NOMO-1 treated with dmso at 0.1 percent for 144 hours (cell line): ENCODE measurements at regions not wholly inside any gene's neighbourhood (a gene's known extent, or its start where the extent isn't known, plus 50 kb on each side); places are given as distances from the start of the nearest gene placed in this dataset.

ENCODE experiments used
- DNase-seq: peaks from one replicate; lab custom pipeline; 2025; ENCODE audit not compliant: unreplicated experiment; lab: John Stamatoyannopoulos, UW

DNA sequence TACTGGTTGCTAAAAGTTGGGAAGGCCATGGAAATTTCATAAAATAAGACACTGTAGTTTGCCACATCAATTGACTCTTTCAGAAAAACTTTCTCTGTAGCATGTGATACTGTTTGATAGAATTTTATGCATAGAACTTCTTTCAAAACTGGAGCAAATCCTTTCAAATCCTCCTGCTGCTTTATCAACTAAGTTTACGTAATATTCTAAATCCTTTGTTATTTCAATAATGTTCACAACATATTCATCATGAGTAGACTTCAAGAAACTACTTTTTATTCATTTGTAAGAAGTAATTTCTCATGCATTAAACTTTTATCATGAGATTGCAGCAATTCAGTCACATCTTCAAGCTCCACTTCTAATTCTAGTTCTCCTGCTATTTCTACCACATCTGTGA, 199.3 kb downstream of the PCDH18 start:
- DNase-seq: no peak

DNA sequence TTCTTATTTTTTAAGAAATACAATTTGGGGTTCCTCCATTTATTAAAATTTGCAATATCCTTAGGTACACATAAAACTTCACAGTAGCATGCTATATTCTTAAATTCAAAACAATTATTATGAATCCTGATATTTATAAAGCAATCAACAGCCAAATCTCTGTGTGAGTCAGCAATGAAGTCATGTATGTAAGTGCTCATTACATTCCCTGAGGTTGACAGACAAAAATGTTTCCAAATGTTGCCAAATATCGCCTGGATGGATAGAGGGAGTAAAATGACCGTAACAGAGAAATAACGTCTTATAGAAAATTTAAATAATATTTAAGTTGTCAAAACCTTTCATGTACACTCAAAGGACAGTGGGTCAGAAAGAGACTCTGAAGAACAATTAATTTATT, 220.0 kb downstream of the PCDH18 start:
- no peak for DNase-seq

DNA sequence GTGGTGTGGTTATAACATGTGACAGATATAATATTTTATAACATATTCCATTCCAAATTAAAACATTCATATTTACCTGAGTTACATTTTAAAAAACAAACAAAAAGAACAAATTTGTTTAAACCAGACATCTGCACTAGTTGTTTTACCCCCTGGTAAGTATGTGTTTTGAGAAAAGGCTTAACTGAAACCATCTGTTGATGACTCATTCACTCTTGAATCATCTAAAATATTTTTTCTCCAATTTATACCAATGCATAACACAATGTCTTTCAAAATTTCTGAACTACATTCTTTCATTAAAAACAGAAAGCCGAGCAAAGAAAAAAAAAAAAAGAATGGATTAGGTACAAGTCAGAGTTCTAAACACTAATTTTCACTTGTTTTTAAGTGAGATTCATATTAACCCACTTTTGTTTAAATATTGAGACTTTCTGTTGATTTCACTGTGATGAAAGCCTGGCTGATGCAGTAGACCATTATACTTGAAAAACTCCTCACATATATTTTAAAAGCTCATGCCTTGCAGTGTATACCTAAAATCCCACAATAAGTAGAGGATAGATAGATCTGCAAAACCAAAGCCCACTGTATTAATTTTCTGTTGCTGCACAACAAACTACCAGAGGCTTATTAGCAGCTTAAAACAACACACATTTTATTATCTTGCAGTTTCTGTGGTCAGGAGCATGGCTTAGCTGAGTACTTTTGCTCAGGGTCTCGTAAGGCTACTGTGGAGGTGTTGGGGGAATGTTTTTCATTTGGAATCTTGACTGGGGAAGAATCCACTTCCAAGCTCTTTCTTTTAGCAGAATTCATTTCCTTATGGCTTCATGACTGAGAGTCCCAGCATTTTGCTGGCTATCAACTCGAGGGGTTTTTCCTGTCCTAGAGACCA, 221.5 kb downstream of the PCDH18 start:
- no peak for DNase-seq

DNA sequence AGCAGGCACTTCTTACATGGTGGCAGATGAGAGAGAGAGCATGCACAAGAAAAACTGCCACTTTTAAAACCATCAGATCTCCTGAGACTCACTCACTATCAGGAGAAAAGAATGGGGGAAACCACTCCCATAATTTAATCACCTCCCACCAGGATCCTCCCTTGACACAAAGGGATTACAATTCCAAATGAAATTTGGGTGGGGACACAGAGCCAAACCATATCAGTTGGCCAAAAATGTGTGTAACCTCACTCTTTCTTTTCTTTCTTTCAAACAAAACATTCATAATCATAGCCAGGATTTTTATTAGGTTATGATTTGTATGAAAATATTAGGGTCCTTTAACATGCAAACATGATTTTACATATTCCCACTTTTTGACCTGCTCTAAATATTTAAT, 222.1 kb downstream of the PCDH18 start:
- DNase-seq: no peak

DNA sequence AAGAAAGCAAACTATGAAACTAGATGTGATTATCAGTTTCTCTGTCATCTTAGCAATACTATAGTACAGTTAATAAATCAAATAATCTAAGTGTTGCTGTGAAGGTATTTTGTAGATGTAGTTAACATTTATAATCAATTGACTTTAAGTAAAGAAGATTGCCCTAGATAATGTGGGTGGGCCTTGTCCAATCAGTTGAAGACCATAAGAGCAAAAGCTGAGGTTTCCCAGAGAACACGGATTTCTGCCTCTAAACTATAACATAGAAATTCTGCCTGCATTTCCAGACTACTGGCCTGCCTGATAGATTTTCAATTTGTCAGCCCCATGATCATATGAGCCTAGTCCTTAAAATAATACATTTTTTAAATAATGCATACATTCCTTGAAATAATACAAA, 222.9 kb downstream of the PCDH18 start:
- DNase-seq: no peak

DNA sequence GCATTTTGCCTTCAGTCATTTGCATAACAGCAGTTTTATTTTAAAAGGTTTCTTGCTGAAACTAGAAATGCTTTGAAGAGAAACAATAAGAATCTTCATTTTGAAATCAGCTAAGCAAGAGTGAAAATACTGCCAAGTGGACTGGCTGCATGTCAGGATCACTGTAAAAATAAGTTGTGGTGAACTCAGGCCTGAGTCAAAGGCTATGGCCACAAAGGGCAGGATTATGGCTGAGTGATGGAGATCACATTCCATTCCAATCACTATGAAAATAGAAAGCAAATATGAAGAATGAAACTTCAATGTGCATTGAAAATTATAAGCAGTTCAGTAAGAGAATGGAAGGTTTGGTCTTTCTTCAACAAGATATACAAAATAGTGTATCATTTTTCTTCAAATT, 224.5 kb downstream of the PCDH18 start:
- no peak for DNase-seq

DNA sequence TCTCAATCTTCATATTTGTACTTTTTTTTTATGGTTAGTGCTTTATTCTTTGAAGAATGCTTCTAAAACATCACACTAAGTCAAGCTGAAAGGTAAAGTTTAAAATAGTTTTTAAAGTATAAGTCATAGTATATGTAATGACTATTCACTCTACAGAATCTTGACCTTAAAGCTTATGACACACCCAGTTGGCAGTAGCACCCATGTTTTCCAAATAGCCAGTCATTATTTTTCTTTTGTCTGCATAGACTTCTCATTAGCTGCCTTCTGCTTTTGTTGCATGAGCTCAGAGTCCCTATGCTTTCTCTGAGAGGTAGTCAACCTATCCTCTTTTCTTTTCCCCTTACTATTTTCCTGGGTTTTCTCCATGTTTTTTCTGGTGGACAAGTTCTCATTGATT, 231.5 kb downstream of the PCDH18 start:
- no peak for DNase-seq

DNA sequence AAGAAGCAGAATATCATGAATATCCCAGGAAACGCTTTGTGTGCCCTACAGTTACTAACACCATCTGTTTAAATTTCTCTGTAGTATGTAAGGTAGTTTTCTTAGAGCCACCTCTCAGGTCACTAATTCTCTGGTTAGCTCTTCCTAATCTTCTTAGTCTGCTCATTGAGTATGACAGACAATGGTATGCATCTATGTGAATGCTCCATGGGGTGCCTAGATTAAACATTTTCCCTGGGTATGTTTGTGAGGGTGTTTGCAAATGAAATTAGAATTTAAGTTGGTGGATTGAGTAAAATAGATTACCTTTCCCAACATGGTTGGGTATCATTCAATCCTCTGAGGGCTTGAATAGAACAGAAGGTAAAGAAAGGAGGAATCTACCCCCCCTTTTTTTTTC, 233.0 kb downstream of the PCDH18 start:
- no peak for DNase-seq

DNA sequence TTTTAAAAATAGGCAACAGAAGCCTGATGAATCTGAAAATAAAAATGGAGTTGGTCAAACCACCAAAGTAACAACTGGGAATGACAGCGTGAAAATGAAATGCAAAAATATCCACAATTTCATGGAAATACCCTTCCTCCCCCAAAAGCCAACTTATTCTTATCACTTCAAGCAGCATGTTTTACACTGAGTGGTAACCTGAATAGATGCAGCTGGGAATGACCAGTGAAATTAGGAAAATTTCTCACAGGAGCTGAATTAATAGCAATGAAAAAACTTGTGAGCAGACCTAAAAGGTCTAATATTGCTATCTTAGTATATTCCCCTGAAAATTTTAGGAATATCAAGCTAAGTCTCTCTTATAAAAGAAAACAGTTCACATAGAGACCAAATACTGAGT, 239.0 kb downstream of the PCDH18 start:
- DNase-seq: no peak

DNA sequence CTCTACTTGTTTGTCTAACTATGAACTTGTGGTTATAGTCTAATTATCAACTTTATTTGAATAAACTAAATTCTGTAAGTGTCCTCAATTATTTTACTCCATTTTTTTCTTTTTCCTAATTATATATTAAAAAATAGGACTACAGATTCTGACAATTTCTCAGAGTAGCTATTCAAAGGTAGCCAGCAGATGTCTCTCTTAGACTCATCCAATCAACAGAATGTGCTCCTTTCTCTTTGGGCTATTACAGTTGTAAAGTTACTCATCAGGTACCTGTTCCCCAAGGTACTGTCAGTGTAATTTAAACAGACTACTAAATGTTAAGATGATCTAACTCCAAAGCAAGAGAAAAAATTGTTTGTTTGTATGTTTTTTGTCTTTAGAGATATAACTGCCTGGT, 248.6 kb downstream of the PCDH18 start:
- no peak for DNase-seq

DNA sequence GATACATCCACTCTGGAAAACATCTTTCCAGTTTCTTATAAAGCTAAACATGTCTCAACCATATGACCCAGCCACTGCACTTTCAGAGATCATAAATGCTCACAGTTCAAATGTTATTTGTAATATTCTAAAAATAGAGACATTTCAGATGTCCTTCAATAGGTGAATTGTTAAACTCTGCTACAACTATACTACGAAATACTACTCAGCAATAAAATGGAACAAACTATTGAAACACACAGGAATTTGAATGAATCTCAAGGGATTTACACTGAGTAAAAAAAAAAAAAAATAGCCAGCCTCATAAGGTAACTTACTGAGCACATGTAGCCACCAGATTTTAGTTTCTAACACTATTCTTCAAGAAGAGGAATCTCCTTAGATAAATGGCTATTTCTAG, 253.9 kb downstream of the PCDH18 start:
- no peak for DNase-seq

DNA sequence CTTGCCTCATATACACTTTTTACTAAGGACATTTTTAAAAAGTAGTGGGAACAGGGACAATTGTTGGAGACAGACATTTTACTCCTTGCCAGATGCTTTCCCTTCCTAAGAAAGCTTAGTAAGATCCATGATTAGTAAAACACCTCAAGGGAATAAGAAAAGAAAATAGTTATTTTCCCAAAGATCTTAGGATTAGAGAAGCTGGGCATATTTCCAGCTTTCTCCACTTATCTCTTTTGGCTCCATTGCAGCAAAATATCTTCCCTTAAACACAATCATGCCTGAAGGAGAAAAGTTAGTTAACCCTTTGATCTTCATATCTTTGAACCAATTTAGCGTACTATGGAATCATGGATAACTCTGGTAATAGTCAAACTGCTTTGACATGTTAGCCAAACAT, 257.9 kb downstream of the PCDH18 start:
- no peak for DNase-seq

DNA sequence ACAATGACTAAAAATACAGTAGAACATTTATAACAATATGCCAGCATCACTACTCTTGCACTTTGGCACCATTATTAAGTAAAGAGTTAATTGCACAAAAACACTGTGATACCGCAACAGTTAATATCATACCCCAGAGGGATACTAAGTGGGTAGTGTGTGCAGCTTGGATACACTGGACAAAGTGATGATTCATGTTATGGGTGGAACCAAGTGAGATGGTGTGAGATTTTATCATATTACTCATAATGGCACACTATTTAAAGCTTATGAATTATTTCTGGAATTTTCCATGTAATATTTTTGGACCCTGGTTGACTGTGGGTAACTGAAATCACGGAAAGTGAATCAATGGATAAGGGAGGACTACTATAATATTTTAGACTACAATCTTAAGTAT, 265.3 kb downstream of the PCDH18 start:
- DNase-seq: no peak

DNA sequence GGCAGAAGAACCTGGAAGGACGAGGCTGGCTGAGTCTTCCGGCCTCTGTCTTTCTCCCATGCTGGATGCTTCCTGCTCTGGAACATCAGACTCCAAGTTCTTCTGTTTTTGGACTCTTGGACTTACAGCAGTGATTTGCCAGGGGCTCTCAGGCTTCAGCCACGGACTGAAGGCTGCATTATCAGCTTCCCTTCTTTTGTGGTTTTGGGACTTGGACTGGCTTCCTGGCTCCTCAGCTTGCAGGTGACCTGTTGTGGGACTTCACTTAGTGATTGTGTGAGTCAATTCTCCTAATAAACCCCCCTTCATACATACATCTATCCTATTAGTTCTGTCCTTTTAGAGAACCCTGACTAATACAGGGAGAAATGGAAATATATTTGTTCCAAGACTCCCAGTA, 265.8 kb downstream of the PCDH18 start:
- DNase-seq: no peak

DNA sequence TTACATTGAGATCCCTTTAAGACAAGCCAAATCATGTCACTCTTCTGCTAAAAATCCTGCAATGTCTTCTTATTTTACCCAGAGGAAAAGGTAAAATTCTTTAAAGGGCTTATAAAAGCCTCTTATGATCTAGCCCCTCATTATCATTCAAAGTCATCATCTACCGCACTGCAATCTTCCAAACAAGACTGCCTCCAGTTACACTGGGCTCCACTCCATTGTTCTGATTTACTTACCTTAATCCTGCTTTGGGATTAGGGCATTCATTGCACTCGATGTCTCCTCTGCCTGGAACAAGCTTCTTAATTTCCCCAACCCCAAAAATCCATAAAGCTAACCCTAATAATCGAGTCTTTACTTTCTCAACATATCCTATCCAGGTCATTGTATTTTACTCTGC, 269.1 kb downstream of the PCDH18 start:
- DNase-seq: no peak

DNA sequence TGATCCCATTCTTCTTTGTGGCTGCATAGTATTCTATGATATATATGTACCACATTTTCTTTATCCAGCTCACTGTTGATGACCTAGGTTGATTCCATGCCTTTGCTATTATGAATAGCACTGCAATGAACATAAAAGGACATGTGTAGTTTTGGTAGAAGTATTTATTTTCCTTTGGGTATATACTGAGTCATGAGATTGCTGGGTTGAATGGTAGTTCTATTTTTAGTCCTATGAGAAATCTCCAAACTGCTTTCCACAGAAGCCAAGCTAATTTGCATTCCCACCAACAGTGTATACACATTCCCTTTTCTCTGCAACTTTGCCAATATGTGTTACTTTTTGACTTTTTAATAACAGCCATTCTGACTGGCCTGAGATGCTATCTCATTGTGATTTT, 278.3 kb downstream of the PCDH18 start:
- DNase-seq: no peak

DNA sequence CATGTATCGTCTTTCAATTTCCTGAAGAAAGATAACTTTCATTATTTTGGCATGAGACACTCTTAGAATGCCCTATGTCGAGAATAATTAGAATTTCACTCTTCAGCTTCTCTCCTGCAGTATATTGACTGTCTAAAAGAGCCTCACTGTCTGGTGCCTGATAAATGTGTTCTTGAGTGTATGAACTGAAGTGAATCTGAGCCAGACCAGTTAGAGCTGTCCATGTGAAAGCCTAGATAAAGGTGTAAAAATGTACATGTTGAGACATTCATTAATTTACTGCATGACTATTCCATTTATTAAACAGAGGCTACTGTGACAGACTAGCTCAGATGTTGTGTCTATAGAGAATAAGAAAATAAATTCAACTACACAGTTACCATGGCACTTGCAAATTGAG, 283.2 kb downstream of the PCDH18 start:
- no peak for DNase-seq

DNA sequence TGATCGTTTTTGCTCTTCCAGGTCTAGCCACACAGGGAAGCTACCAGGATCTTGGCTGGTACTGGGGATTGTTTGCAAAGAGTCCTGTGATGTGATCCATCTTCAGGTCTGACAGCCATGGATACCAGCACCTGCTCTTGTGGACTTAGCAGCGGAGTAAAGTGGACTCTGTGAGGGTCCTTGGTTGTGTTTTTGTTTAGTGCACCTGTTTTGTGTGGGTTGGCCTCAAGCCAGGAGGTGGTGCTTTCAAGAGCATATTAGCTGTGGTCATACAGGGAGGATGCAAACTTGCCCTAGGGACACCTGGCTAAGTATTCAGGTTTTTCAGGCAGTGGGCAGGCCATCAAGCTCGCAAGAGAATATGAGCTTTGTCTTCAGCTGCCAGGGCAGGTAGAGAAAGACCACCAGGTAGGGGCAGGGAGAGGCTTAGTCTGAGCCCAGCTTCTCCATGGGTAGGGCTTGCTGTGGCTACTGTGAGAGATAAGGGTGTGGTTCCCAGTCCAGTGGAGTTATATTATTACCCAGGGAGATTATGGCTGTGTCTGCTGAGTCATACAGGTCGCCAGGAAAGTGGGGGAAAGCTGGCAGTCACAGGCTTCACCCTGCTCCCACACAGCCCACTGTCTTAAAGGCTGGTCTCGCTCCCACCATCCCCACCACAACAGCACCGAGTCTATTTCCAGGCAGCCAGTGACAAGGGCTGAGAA, 293.7 kb downstream of the PCDH18 start:
- no peak for DNase-seq

DNA sequence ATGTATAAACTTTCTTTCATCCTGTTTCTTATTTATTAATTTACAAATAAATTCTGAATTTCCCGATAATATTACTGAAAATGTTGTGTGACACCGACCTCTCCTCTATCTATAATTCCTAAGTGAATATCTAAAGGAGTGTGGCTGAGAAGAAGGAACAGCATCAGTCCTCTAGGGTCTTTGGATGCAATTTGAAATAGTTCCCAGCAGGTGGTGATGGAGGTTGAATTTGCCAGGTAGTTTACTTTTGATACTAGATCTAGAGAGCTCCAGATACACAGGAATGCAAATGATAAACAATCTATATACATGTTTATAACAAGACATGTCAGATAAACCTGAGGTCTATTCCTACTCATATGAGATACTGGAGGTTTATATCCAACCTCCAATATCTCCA, 305.4 kb downstream of the PCDH18 start:
- DNase-seq: no peak

DNA sequence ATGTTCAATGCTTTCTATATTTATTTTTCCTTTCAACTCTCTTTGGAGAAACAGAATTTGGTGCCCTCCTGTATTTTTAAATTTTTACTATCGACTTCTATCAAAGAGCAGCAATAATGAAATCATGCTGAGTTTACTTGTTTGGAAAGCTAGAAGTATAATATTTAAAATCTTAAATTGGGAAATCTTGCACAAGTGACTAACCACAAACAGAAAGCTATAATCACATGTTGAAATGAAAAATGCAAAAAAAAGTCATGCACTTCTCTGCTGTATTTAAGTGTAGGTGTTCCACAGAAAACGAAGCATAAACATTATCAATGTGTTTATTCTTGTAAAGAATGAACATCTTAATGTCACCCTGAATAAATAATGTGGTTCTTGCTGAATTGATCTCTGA, 306.1 kb downstream of the PCDH18 start:
- DNase-seq: no peak

DNA sequence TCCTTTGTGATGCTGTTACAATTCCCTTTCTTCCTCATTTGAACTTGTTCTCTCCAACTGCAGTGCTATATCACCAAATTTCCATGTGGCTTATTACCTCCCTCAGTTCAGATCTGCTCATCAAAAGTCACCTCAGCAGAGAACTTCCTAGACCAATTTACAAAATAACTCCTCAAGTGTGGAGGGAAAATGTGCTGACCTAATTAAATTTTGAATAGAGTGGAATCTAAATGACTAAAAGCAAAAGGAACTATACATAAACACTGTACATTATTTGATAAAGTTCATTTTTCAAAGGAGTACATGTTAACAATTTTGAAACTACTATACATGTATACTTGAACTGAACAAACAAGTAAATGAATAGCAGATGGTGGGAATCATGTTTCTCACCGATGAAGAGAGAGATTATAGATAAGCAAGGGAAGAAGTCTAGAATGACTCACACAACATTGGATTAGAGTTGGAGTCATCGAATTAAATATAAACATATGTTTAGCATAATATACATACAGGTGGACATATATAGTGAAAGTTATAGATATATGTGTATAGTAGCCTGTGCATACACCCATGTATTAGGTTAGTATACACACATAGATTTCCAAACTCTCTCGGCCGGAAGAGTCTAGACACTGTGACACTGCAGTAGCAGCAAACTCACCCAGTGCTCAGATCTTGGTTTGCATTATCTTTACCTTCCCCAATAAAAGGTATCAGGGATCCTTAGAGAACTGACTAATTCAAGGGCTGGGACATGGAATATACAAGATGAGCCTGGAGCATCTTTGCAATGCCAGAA, 318.7 kb downstream of the PCDH18 start:
- no peak for DNase-seq

DNA sequence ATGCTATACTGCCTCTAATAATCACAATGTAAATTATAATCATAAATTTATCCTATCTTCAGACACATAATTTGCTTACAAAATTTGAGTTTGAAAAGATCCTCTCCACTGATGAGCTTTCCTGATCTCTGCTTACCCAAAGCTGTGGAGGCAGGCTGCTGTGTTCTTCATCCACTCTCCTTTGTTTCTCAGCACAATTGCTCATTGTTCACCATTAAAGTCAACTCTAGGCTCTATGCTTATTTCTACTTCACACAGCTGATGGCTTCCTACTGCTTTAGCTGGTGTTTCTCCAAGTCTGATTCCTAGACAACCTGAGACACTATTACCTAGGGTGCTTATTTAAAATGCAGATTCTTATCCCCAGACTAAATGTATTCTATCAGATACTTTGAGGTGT, 319.7 kb downstream of the PCDH18 start:
- DNase-seq: no peak
